ENCODE measurements at regions not wholly inside any gene's neighbourhood (a gene's known extent, or its start where the extent isn't known, plus 50 kb on each side); places are given as distances from the start of the nearest gene placed in this dataset.

DNA sequence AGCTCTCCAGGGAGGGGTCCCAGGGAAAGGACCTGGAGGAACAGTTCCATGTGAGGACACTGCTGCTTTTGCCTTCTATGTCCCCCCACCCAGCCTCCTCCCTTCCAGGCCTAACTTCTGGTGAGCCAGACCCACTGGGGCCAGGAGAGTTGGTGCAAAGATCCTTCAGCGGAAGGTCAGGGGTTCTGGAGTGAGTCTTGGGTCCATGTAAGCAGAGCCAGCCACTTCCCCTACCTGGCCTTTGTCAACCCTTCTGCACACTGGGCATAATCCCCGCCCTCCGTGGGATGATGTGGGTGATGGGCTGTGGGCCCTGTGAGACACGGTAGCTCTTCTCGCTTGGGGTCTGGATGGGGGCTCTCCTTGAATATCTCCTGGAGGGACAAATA, 76.9 kb downstream of the RHOB start:
- H3K27me3 ChIP-seq (replicated peaks in 1 of 4; ENCODE audit: control insufficient read depth in 3 of 4, extremely low read depth in 1 of 4, insufficient read depth in 3 of 4, low read length in 3 of 4), result no peaks in the 10 kb centered on the region; a peak in 1 of 7 replicates
- no peak overlapping the region for H4K5ac ChIP-seq (ENCODE audit: insufficient read length, low read depth, low read length)
- ChIA-PET CTCF (ENCODE audit: partially characterized antibody) (interaction anchor here (0.9 to 3.7 kb wide), 7 partner anchors 12 to 125 kb away, joined by 3 to 17 read pairs (median 4); no protein-coding TSS in a partner anchor), POLR2A (ENCODE audit: partially characterized antibody) (interaction anchor here (1.1 to 1.5 kb wide), 4 partner anchors 10 to 89 kb away, joined by 3 to 8 read pairs (median 4); partner anchors contain the start of gene RHOB)
- no peaks in the 10 kb centered on the region for H3K36me3 ChIP-seq (ENCODE audit: control insufficient read depth in 2 of 4, insufficient read depth in 4 of 4, low read length in 3 of 4)
- no peak overlapping the region for H4K91ac ChIP-seq (replicated peaks; ENCODE audit: insufficient read length, low read length)
- H3K79me1 ChIP-seq (ENCODE audit: low read depth, low read length), result no peaks in the 10 kb centered on the region
- no peaks in the 10 kb centered on the region for H3K9me3 ChIP-seq (ENCODE audit: insufficient read depth in 2 of 2, low read depth in 1 of 2, low read length in 1 of 2)
- H3K27ac ChIP-seq (ENCODE audit: low read depth, low read length), result no peak overlapping the region
- WGBS, 2 experiments (ENCODE audit: extremely low coverage in 1 of 2, insufficient coverage in 1 of 2, insufficient read length in 1 of 2, insufficient replicate concordance in 2 of 2, low coverage in 1 of 2, low lambda C conversion rate in 2 of 2, missing lambda C conversion rate in 1 of 2), result 88% methylated on average over 5 of the region's 5 CpGs; no CpG with 5 or more reads in 1 of the 2 experiments
- H2BK15ac ChIP-seq (ENCODE audit: low read length), result no peak overlapping the region
- no peak overlapping the region for H3K18ac ChIP-seq (ENCODE audit: extremely low read depth, low read length)
- no peak overlapping the region for H2BK20ac ChIP-seq (ENCODE audit: low read length)
- H2BK12ac ChIP-seq (ENCODE audit: low read depth, low read length), result no peak overlapping the region
- no peak overlapping the region for H3K56ac ChIP-seq (replicated peaks; ENCODE audit: insufficient read length, low read depth, low read length)
- H3K14ac ChIP-seq (ENCODE audit: insufficient read length), result no peak overlapping the region
- no peak overlapping the region for H2AFZ ChIP-seq (ENCODE audit: low read length)
- no peak overlapping the region for H3K9ac ChIP-seq (replicated peaks in 1 of 4; ENCODE audit: extremely low read depth in 1 of 4, low read depth in 3 of 4, low read length in 3 of 4)
- 0 out of 2 replicates have a peak, but pooled peaks cover 2% of the 10 kb centered on the region for H3K23me2 ChIP-seq (ENCODE audit: low read depth, low read length)
- H2BK5ac ChIP-seq (ENCODE audit: low read depth, low read length), result no peak overlapping the region
- H3K4me3 ChIP-seq (ENCODE audit: extremely low read depth in 1 of 4, insufficient read depth in 2 of 4, low read depth in 3 of 4, low read length in 4 of 4), result no peak overlapping the region
- no peak overlapping the region for H2AK5ac ChIP-seq (ENCODE audit: low read depth, low read length)
- no peak overlapping the region for H3K4ac ChIP-seq (replicated peaks; ENCODE audit: insufficient read length, low read depth, low read length)
- no peaks in the 10 kb centered on the region for H4K20me1 ChIP-seq (replicated peaks in 1 of 2; ENCODE audit: control insufficient read depth in 1 of 2, insufficient read depth in 2 of 2, low read length in 2 of 2)
- H3K4me1 ChIP-seq (replicated peaks in 1 of 4; ENCODE audit: control insufficient read depth in 3 of 4, insufficient read depth in 4 of 4, low read length in 3 of 4), result no peaks in the 10 kb centered on the region; a peak in 2 of 7 replicates
- no peak for FAIRE-seq
- H2BK120ac ChIP-seq (replicated peaks; ENCODE audit: low read depth, low read length), result no peak overlapping the region
- H3K23ac ChIP-seq (ENCODE audit: insufficient read length), result no peak overlapping the region
- no peak for DNase-seq (ENCODE audit: low read depth in 1 of 2, low spot score in 2 of 2)
- no peak overlapping the region for H3K4me2 ChIP-seq (ENCODE audit: insufficient read depth in 1 of 2, low read depth in 2 of 2, low read length in 2 of 2)
- H3K79me2 ChIP-seq (ENCODE audit: control insufficient read depth in 1 of 2, insufficient read depth in 2 of 2, low read length in 2 of 2), result no peaks in the 10 kb centered on the region
- H4K8ac ChIP-seq (ENCODE audit: extremely low read depth, insufficient read depth, low read length), result no peak overlapping the region
- TF ChIP-seq ASH2L (IDR thresholded peaks at IDR 0.05; ENCODE audit: low read length), result no peak
- TF ChIP-seq RAD21 (IDR thresholded peaks at IDR 0.05 in 1 of 2, conservative IDR thresholded peaks at IDR 0.05 in 1 of 2; ENCODE audit: low read depth in 2 of 2, low read length in 2 of 2), result no peak
- TF ChIP-seq HDAC2 (IDR thresholded peaks at IDR 0.05; ENCODE audit: borderline replicate concordance in 1 of 2, low read depth in 2 of 2, low read length in 2 of 2), result no peak
